ENCODE measurements at regions not wholly inside any gene's neighbourhood (a gene's known extent, or its start where the extent isn't known, plus 50 kb on each side); places are given as distances from the start of the nearest gene placed in this dataset.

- Mint-ChIP-seq H3K27ac (no peak overlapping the region), H3K4me1 (no peaks in the 10 kb centered on the region), H3K9me3 (no peaks in the 10 kb centered on the region), H3K27me3 (peaks cover 0 to 6% of the 10 kb centered on the region in 2 donors), H3K4me3 (no peak overlapping the region), H3K36me3 (no peaks in the 10 kb centered on the region)
- ATAC-seq (replicated peaks in 1 of 4): no peak
- ChIA-PET CTCF (interaction anchor here in 1 of 2 donors (0.7 kb wide), 1 partner anchor 151 kb away, joined by 4 read pairs; no protein-coding TSS in a partner anchor), POLR2A (no interaction called here)
- no peak overlapping the region for H3K27ac ChIP-seq (ENCODE audit: low read length)
- WGBS (ENCODE audit: insufficient coverage): 73% methylated on average over 4 of the region's 6 CpGs
- DNase-seq: no peak
- no peaks in the 10 kb centered on the region for H3K36me3 ChIP-seq (ENCODE audit: control insufficient read depth in 2 of 2, extremely low read depth in 1 of 2, insufficient read depth in 1 of 2, low read length in 1 of 2)
- H3K9me3 ChIP-seq: no peaks in the 10 kb centered on the region
- no peaks in the 10 kb centered on the region for H3K4me1 ChIP-seq (ENCODE audit: control insufficient read depth in 1 of 2, extremely low read depth in 1 of 2, insufficient read depth in 2 of 2, low read length in 2 of 2)
- H3K27me3 ChIP-seq (replicated peaks in 1 of 2; ENCODE audit: control insufficient read depth in 2 of 2, extremely low read depth in 1 of 2, insufficient read depth in 2 of 2, low read length in 1 of 2): peaks cover 0 to 18% of the 10 kb centered on the region in 2 experiments
- H3K4me3 ChIP-seq (ENCODE audit: control insufficient read depth in 1 of 2, extremely low read depth in 1 of 2, low read length in 1 of 2): no peak overlapping the region
These were observed 124.7 kb downstream of the FOXL1 start for GRCh38 chr16:86702824-86703588.

GRCh38 chr16:86704516-86704915, 126.2 kb downstream of the FOXL1 start:
- H3K9me3 Mint-ChIP-seq: peaks cover 0 to 6% (median 6%) of the 10 kb centered on the region in 3 donors
- Histone ChIP-seq H3K9me3 (no peaks in the 10 kb centered on the region), H3K27me3 (replicated peaks in 1 of 2; ENCODE audit: control insufficient read depth in 2 of 2, extremely low read depth in 1 of 2, insufficient read depth in 2 of 2, low read length in 1 of 2) (peaks cover 0 to 18% of the 10 kb centered on the region in 2 experiments), H3K4me1 (ENCODE audit: control insufficient read depth in 1 of 2, extremely low read depth in 1 of 2, insufficient read depth in 2 of 2, low read length in 2 of 2) (no peaks in the 10 kb centered on the region), H3K36me3 (ENCODE audit: control insufficient read depth in 2 of 2, extremely low read depth in 1 of 2, insufficient read depth in 1 of 2, low read length in 1 of 2) (no peaks in the 10 kb centered on the region), H3K4me3 (ENCODE audit: control insufficient read depth in 1 of 2, extremely low read depth in 1 of 2, low read length in 1 of 2) (no peak overlapping the region), H3K27ac (ENCODE audit: low read length) (no peak overlapping the region)
- ChIA-PET POLR2A (no interaction called here), CTCF (no interaction called here)
- ATAC-seq (replicated peaks in 1 of 4) (no peak), DNase-seq (no peak)
- no peaks in the 10 kb centered on the region for H3K36me3 Mint-ChIP-seq
- H3K4me3 Mint-ChIP-seq: no peak overlapping the region
- peaks cover 6% of the 10 kb centered on the region in 2 donors for H3K27me3 Mint-ChIP-seq
- WGBS (ENCODE audit: insufficient coverage): 86% methylated on average over 8 of the region's 8 CpGs
- H3K27ac Mint-ChIP-seq: no peak overlapping the region
- no peaks in the 10 kb centered on the region for H3K4me1 Mint-ChIP-seq

- H3K4me3 ChIP-seq (ENCODE audit: control insufficient read depth in 1 of 2, extremely low read depth in 1 of 2, low read length in 1 of 2): no peak overlapping the region
- no peaks in the 10 kb centered on the region for H3K9me3 ChIP-seq
- H3K36me3 Mint-ChIP-seq: no peaks in the 10 kb centered on the region
- H3K4me3 Mint-ChIP-seq: no peak overlapping the region
- WGBS (ENCODE audit: insufficient coverage): 91% methylated on average over 6 of the region's 7 CpGs
- ChIA-PET POLR2A (no interaction called here), CTCF (no interaction called here)
- peaks cover 0 to 15% of the 10 kb centered on the region in 2 experiments for H3K27me3 ChIP-seq (replicated peaks in 1 of 2; ENCODE audit: control insufficient read depth in 2 of 2, extremely low read depth in 1 of 2, insufficient read depth in 2 of 2, low read length in 1 of 2)
- no peaks in the 10 kb centered on the region for H3K4me1 Mint-ChIP-seq
- H3K9me3 Mint-ChIP-seq: peaks cover 0 to 6% (median 6%) of the 10 kb centered on the region in 3 donors
- no peak overlapping the region for H3K27ac ChIP-seq (ENCODE audit: low read length)
- ATAC-seq (replicated peaks in 1 of 4) (no peak), DNase-seq (no peak)
- peaks cover 6 to 8% of the 10 kb centered on the region in 2 donors for H3K27me3 Mint-ChIP-seq
- H3K36me3 ChIP-seq (ENCODE audit: control insufficient read depth in 2 of 2, extremely low read depth in 1 of 2, insufficient read depth in 1 of 2, low read length in 1 of 2): no peaks in the 10 kb centered on the region
- H3K4me1 ChIP-seq (ENCODE audit: control insufficient read depth in 1 of 2, extremely low read depth in 1 of 2, insufficient read depth in 2 of 2, low read length in 2 of 2): no peaks in the 10 kb centered on the region
- no peak overlapping the region for H3K27ac Mint-ChIP-seq
These were observed 128.4 kb downstream of the FOXL1 start for GRCh38 chr16:86706726-86707125.

- POLR2A ChIA-PET: no interaction called here
- peaks cover 0 to 15% of the 10 kb centered on the region in 2 experiments for H3K27me3 ChIP-seq (replicated peaks in 1 of 2; ENCODE audit: control insufficient read depth in 2 of 2, extremely low read depth in 1 of 2, insufficient read depth in 2 of 2, low read length in 1 of 2)
- CTCF ChIA-PET: no interaction called here
- Mint-ChIP-seq H3K27me3 (peaks cover 6 to 10% of the 10 kb centered on the region in 2 donors), H3K4me1 (no peaks in the 10 kb centered on the region), H3K36me3 (no peaks in the 10 kb centered on the region), H3K9me3 (peaks cover 0 to 6% (median 6%) of the 10 kb centered on the region in 3 donors), H3K4me3 (no peak overlapping the region), H3K27ac (no peak overlapping the region)
- no peaks in the 10 kb centered on the region for H3K9me3 ChIP-seq
- H3K36me3 ChIP-seq (ENCODE audit: control insufficient read depth in 2 of 2, extremely low read depth in 1 of 2, insufficient read depth in 1 of 2, low read length in 1 of 2): no peaks in the 10 kb centered on the region
- no peak overlapping the region for H3K27ac ChIP-seq (ENCODE audit: low read length)
- H3K4me1 ChIP-seq (ENCODE audit: control insufficient read depth in 1 of 2, extremely low read depth in 1 of 2, insufficient read depth in 2 of 2, low read length in 2 of 2): no peaks in the 10 kb centered on the region
- no peak overlapping the region for H3K4me3 ChIP-seq (ENCODE audit: control insufficient read depth in 1 of 2, extremely low read depth in 1 of 2, low read length in 1 of 2)
- DNase-seq (no peak), ATAC-seq (replicated peaks in 1 of 4) (no peak)
- 92% methylated on average over 15 of the region's 18 CpGs for WGBS (ENCODE audit: insufficient coverage)
These were observed 128.8 kb downstream of the FOXL1 start for GRCh38 chr16:86707171-86707570.

GRCh38 chr16:86707581-86707980, 129.2 kb downstream of the FOXL1 start:
- Mint-ChIP-seq H3K36me3 (no peaks in the 10 kb centered on the region), H3K4me1 (no peaks in the 10 kb centered on the region), H3K27ac (no peak overlapping the region), H3K4me3 (no peak overlapping the region), H3K9me3 (peaks cover 0 to 6% (median 6%) of the 10 kb centered on the region in 3 donors), H3K27me3 (peaks cover 6 to 10% of the 10 kb centered on the region in 2 donors)
- ChIA-PET POLR2A (no interaction called here), CTCF (no interaction called here)
- ATAC-seq (replicated peaks in 1 of 4) (no peak), DNase-seq (no peak)
- Histone ChIP-seq H3K27ac (ENCODE audit: low read length) (no peak overlapping the region), H3K27me3 (replicated peaks in 1 of 2; ENCODE audit: control insufficient read depth in 2 of 2, extremely low read depth in 1 of 2, insufficient read depth in 2 of 2, low read length in 1 of 2) (peaks cover 0 to 15% of the 10 kb centered on the region in 2 experiments), H3K4me3 (ENCODE audit: control insufficient read depth in 1 of 2, extremely low read depth in 1 of 2, low read length in 1 of 2) (no peak overlapping the region), H3K36me3 (ENCODE audit: control insufficient read depth in 2 of 2, extremely low read depth in 1 of 2, insufficient read depth in 1 of 2, low read length in 1 of 2) (no peaks in the 10 kb centered on the region), H3K9me3 (no peaks in the 10 kb centered on the region), H3K4me1 (ENCODE audit: control insufficient read depth in 1 of 2, extremely low read depth in 1 of 2, insufficient read depth in 2 of 2, low read length in 2 of 2) (no peaks in the 10 kb centered on the region)
- 88% methylated on average over 20 of the region's 20 CpGs for WGBS (ENCODE audit: insufficient coverage)

- WGBS (ENCODE audit: insufficient coverage): 81% methylated on average over 11 of the region's 11 CpGs
- no peaks in the 10 kb centered on the region for H3K36me3 Mint-ChIP-seq
- H3K36me3 ChIP-seq (ENCODE audit: control insufficient read depth in 2 of 2, extremely low read depth in 1 of 2, insufficient read depth in 1 of 2, low read length in 1 of 2): no peaks in the 10 kb centered on the region
- H3K27me3 Mint-ChIP-seq: peaks cover 6 to 10% of the 10 kb centered on the region in 2 donors
- H3K4me1 Mint-ChIP-seq: no peaks in the 10 kb centered on the region
- H3K9me3 Mint-ChIP-seq: peaks cover 0 to 6% (median 6%) of the 10 kb centered on the region in 3 donors
- POLR2A ChIA-PET: no interaction called here
- no peaks in the 10 kb centered on the region for H3K4me1 ChIP-seq (ENCODE audit: control insufficient read depth in 1 of 2, extremely low read depth in 1 of 2, insufficient read depth in 2 of 2, low read length in 2 of 2)
- no peak overlapping the region for H3K4me3 Mint-ChIP-seq
- CTCF ChIA-PET: no interaction called here
- DNase-seq (no peak), ATAC-seq (replicated peaks in 1 of 4) (no peak)
- H3K27me3 ChIP-seq (replicated peaks in 1 of 2; ENCODE audit: control insufficient read depth in 2 of 2, extremely low read depth in 1 of 2, insufficient read depth in 2 of 2, low read length in 1 of 2): peaks cover 0 to 19% of the 10 kb centered on the region in 2 experiments
- no peak overlapping the region for H3K27ac Mint-ChIP-seq
- H3K9me3 ChIP-seq: no peaks in the 10 kb centered on the region
- H3K4me3 ChIP-seq (ENCODE audit: control insufficient read depth in 1 of 2, extremely low read depth in 1 of 2, low read length in 1 of 2): no peak overlapping the region
- H3K27ac ChIP-seq (ENCODE audit: low read length): no peak overlapping the region
These were observed 130.1 kb downstream of the FOXL1 start for GRCh38 chr16:86708431-86708830.

Measured in T-cell (primary cell).